NCI-H1930 (cell line): ENCODE measurements at regions not wholly inside any gene's neighbourhood (a gene's known extent, or its start where the extent isn't known, plus 50 kb on each side); places are given as distances from the start of the nearest gene placed in this dataset.

Experiments
- DNase-seq, 2 experiments: peaks; one replicate each; lab custom pipeline; 2025; lab: John Stamatoyannopoulos, UW

DNA sequence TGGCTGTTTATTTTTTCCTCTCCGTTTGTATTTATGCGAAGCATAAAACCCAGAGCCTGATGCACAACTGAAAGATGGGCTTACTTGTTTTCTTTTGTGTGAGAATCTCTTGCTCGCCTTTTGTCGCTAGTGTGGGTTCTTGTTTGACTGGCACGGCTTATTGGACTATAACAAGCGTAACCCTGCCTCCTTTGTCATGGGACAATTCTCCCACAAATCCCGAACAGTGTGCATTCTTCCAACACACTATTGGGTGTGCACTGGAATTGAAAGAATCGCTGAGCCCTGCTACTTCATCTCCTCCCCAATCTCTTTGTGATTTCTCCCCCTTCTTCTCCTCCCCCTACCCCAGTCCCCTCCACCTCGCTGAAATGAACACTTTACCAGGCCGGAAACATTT, 110.8 kb downstream of the ZIC5 start:
- DNase-seq, result no peak

DNA sequence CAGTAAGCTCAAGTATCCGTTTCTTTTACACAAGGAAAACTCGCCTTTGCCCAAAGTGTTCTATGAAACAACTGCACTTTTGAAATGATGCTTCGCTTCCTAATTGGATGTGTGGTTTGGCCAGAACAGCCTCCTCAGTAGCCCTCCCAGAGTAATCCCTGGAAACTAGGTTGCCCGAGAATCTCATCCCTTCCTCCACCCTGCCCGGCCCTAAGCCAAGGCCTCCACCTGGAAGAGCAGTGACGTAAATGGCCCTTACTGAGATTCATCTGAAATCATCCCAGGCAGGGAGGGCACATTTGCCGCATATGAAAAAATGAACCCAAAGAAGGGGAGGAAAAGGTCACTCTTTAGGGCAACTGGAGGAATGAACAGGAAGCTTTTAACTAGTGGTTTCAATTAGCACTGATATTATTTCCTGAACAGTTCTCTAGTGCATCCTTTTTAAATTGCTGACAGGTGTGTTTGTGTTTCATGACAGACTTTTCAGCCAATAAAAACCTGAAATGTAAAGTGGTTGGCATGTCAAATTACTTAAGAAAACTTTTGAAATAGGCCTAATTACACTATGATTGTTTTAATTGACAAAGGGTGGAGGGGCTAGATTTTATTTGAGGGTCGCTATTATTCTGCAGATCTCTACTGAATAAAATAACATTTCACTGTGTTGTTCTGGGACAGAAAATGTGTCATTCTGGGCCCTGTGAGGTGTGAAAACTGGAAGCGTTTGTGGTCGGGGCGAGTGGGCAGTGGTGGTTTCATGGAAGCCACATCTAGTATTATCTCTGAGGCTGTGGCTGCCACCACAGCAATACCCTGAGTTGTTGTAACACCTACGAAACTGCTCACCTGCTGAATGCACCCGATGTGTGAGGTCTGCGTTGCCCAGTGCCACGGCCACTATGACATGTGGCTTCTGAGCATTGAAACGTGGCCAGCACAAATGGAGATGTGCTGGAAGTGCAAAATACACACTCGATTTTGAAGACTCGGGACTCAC, 112.1 kb downstream of the ZIC5 start:
- DNase-seq, result no peak

DNA sequence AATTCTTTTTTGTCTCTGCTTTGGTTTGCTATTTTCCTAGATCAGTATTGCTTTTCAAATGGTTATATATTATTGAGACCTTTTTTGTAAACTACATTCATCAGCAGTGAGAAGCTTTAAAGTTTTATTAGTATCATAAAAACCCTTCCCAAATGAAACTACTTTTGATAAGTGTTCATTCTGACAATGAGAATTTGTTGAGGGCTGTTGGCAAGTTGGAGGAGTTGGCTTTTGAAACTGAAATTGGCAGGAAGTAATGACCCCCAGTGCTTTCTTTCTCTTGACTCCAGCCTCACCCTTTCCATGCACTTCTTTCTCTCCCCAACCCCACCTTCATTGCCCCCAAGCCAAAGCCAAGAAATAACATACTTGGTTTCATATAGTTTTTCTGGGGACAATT, 113.8 kb downstream of the ZIC5 start:
- no peak for DNase-seq

DNA sequence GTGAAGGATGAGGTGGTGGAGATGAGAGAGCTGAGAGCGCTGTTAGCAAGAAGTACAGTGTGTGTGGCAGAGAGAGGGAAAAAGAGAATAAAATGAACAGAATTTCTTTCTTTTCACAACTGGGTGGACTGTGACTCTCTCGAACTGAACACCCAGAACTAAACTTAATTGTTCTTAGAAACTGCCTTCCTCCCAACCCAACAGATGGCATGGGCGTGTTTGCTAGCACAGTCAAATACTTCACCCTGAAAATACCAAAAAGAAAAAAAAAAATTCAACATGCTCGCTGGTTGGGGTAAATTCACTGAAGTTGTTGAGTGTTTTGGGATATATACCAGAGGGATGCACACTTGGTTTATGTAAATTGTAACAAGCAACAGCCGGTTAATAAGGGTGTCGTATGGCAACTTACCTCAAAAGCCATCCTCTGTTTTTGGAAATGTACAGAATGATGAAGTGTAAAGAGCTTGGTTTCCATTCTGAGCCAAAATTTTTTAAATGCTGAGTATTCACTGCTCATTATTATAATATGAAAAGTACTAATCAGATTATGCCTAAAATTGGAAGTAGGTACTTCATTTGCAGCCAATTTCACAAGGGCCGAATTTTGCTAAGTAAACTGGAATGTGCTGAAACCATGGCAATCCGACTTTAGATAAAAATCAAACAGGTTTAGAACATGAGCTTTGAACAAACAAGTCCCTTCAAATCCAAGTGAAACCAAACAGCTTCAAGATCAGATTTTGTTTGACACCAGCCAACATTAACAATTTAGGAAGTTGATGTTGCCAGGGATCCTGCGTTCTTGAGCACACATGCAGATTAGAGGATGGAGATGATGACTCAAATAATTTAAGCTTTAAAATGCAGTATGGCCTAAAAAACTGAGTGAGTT, 115.8 kb downstream of the ZIC5 start:
- DNase-seq, result no peak

DNA sequence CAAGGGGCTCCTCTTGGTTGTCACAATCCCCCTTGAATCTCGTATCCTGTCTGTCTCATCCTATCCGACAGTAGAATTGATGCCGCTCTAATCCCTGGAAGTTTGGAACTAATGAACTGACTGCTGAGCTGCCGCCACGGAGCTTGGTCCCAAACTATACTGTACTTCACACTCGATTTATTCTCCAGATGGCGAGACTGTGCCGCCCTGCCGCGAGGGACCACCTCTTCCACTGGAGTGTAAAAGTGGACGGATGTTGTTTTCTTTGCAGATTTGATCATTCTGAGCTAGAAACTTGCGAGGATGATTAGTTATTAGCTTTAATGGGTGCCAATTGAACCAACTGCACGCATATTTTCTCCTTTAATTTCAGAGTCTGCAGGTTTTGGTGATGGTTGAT, 117.2 kb downstream of the ZIC5 start:
- DNase-seq, result no peak

DNA sequence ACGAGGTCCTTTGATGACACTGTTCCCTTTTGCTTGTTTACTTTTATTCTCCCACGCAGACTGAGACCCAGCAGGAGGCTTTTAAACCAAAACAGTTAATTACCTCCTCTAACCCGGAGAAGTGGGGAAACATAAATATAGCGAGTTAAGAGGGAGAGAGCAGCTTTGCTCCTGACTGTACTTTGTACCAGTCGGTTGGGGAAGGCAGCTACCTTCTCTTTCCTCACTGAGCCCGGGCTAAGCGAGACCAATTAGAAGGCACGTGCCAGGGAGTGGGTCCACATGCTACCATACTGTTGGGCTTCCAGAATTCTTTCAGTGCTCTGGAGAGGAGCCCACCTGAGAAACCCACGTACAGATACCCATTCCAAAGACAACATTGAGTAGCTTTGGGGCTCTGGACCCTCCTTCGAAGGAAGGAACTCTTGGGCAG, 124.2 kb downstream of the ZIC5 start:
- DNase-seq, result no peak

DNA sequence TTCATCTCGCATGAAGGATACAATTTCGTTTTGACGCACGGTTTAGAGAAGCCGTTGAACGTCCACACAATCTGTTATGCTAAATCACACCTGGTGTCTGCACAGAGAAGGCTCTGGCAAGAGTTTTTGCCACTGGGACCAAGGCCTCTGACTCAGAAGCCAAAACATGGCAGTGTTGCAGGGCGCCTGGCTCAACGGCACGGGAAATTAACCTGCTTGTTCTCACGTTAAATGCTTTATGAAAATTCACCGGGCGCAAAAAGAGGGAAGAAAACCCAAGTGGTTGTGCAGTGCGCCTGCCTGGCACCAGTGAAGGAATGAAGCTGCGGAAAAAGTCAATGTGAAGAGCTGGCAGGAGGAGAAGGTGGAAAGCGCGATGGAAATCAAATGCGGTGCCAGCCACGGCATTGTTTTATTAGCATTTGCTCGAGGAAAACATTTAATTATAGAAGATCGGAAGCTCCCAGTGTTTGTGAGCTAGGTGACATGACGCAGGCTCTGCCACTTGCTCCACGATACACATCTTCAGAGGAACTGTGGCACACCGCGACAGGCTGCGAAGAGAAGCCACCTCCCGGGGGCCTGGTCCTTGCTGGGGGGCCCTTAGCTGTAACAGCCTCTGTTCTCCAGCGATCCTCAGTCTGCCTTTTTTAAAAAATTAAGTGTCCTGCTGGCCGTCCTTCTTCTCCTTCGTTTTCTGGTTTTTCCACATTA, 126.2 kb downstream of the ZIC5 start:
- DNase-seq, result no peak

DNA sequence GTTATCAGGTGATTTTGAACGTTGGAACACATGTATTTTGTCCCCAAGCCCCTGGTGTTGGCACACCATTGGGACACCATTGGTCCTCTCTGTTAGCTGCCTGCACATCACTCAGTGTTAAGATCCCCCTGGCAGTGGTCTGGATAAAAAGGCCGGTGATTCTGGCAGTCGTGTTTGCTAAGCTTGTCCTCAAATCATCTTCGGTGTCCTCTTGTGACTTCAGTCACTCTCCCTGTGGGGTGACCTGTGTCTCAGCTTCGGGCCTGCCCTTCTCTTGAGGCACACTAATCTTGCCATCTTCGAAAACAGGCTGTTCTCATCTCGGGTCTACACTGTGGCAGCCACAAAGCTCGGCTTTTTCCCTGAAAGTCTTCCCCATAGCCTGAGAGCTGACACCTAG, 127.1 kb downstream of the ZIC5 start:
- no peak for DNase-seq

DNA sequence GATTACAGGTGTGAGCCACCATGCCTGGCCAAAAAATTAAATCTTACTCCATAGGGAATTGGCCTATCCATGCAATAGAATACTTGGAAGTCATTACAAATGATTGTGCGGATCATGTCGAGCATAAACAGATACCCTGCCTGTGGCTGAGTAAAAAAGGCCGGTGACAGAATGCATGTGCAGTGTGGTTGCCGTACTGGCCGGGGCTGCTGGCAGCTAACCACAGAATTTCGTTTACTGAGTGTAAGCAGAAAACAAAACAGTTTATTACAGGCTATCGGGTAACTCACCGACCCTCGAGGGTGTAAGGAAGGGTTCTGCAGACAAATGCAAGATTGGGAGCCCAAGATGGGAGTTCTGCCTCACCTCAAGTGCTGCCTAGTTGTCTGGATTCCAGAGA, 127.7 kb downstream of the ZIC5 start:
- DNase-seq, result no peak

DNA sequence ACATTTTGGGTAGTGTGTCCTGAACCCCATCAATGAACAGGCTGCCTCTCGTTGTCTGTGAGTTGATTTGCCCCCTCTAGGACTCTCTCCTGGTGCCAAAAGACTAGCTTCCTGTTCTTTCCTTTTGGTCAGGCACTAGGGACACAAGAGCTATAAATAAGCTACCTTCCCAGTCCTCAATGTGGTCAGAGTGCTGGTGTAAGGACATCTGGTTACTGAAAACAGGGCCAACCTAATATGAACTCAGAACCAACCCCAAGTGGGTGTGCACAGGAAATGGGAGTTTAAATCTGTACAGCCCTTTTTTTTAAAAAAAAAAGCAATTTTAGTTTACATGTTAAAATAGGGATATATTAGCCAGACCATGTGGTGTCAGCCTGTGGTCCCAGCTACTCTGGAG, 129.2 kb downstream of the ZIC5 start:
- DNase-seq, result no peak

DNA sequence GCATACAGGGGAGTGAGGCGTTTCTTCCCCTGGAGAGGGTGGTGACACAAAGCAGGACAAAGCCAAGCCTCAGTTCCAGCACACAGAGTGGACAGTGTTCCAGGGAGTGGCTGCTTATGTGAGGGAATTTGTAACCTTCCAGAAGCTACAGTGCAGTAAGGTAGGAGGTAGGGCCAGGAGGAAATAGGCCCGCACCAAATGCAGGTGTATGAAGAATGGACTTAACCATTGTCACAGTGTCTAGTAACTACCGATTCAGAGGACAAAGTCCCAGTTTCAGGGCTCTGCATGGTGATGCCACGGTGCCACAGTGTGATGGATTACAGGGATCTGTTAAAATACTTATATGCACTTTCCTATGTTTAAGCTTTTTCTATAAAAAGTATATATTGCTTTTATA, 135.3 kb downstream of the ZIC5 start:
- DNase-seq, result no peak

DNA sequence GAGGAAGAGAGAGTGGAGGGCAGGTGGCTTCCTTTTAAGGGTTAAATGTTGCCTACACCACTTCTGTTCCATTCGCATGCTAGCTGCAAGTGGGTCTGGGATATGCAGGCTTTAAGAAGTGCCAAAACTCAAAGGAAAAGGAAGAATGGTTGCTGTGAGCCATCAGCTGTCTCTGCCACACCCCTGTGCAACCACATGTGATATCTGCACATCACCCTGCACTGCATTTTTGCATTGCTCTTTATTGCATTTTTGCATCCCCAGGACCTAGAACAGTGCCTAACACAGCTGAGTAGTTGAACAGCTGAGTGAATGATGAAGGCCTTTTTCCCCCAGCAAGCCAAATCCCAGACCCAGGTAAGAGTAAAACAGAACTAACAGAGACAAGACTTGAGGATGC, 136.1 kb downstream of the ZIC5 start:
- DNase-seq, result no peak

DNA sequence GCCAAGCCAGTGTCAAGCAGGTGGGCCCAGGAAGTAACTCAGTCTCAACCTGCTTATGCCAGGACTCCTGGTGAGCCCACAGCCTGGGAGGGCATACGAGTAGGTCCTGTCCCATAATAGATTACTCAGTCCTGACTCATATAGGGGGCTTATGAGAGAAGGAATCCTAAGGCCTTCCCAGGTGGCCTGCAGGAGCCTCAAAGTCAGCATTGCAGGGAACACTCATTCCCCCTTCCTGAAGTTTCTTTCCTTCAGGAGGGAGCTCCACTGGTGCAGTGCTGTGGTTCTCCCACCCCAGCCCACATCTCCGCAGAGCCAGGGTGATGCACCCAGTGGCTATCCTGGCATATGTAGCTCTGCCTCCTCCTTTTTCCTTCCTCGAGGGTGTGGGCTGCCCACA, 137.3 kb downstream of the ZIC5 start:
- no peak for DNase-seq

DNA sequence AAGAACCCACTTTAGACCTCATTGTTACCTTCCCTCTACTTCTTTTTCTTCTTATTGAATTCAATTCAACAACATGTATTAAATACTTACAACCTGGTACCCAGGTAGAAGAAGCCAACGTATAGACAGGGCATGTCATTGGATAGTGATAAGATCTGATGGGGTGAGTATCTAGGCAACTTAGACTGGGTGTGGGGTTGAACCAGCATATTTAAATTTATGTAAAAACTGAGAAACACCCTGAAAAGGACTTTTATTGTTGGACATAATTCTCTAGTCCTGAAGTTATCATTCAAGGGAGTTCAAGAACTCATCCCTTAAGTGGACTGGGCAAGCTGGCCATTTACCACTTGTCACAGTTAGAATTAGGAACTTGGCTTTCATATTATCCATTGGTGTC, 139.2 kb downstream of the ZIC5 start:
- no peak for DNase-seq

DNA sequence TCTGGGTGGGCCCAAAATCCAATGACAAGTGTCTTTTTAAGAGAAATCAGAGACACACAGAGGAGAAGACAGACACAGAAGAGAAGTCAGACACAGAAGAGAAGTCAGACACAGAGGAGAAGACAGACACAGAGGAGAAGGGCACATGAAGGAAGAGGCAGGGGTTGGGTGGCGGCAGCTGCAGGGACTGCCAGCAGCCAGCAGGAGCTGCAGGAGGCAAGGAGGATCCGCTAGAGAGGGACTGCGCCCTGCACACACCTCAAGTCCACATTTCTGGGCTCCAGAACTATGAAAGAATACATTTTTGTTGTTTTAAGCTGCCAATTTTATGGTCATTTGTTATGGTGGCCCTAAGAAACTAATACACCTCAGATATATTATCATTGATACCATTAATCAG, 140.6 kb downstream of the ZIC5 start:
- no peak for DNase-seq

DNA sequence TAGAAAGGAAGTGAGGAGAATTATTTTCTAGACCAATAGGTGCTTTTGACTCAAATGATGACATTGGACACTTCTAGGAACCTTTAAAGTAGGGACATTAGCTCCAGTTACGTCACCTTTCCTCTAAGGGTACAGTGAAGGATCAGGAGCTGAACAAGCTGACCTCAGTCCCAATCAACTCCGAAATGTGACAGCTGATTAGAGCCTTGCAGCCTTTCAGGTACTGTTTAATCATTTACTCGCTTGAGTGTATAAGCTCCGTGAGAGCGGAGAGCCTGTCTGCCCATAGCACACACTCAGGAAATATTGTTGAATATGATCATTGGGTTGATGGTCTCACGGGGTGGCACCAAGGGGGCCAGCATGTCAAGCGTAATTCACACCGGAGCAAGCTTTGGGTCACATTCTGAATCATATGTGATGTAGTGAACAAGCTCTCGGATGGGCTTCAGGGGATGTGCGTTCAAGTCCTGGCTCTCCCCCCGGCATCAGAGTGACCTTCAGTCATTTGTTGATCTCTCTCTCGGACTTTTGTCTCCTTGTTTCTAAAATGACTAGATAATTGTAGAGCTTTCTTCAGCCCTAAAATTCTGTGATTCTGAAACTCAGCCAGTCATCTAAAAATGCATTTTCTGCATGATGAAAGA, 141.9 kb downstream of the ZIC5 start:
- no peak for DNase-seq

DNA sequence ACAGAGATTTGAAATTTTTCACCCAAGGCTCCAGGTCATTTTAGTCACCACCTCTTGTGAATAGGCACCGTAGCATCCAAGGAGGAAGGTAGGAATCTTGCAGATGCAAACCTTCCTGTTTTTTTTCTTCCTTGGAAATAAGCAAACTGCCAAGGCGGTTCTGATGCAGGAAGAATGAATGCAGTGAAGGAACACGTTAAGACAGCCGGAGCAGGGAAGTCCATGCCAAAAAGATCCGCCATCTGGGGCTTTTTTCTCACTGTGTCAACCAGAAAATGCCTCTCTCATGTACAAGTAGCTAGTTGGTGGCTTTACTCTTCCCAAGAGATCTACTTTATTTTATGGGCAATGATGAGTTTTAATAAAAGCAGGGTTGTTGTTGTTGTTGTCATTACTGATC, 142.4 kb downstream of the ZIC5 start:
- no peak for DNase-seq

DNA sequence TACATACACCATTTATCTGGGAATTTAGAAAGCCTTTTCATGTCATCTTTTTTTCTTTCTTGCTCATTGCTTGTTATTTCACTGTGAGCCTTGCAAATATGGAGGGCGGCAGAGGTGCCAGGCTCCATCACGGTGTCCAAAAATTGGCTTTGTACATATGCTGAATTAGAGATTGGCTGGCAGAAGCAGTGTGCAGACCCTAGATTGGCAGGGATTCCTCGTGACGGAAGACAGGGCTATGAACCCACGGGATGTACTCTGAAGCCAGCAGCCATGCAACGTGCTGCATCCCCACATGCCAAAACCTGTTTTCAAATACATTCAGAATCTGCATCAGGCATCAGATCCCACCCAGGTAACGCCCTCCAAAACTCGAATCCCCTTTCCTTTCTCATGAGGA, 142.8 kb downstream of the ZIC5 start:
- DNase-seq, result no peak

DNA sequence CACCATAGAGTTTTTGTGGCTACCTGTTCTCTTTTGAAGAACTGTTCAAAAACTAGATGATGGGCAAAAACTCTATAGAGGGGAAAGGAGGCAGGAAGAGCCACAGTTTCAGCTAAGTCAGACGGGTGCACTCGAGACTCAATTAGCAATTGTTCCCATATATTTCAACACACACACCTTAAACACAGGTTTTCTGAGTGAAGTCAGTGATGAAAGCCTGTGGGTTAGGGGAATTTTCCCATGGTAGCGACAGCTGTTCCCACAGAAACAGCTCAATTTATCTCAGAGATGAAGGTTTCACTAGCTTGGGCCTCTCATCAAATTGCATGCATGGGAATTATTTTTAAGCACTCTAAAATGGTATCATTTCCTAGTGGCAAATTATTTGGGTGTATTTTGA, 143.4 kb downstream of the ZIC5 start:
- no peak for DNase-seq

DNA sequence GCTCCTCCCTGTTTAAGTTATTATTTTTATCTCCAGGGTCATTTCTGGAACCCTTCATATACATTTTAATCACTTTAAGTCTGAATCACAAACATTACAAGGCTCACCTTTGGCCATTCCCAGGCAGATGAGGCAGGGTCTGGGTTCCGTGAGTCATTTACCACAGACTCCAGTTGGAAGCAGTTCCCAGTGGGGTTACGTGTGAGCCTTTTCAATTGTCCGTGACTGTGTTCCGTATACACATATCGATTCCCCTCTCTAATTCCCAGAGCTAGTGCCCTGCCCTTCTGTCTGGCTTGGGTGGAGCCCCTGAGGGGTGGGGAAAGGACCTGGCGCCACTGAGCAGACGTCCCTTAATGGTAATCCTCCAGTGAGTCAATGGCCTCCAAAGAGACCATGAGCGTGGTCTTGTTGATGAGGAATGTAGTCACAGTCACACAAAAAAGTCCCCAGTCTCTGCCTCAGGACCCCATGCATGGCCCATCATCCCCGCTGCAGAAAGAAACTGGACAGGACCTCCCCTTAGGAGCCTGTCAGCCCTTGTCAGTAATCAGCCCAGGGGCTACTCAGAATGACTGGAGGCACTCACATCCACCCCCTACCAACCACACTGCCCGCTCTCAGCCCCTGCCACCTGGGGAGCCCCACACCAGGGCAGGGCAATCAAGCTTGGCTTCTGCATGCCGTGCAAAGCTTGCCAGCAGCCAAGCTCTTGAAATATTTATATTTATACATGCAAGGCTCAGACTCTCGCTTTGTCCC, 144.4 kb downstream of the ZIC5 start:
- no peak for DNase-seq

DNA sequence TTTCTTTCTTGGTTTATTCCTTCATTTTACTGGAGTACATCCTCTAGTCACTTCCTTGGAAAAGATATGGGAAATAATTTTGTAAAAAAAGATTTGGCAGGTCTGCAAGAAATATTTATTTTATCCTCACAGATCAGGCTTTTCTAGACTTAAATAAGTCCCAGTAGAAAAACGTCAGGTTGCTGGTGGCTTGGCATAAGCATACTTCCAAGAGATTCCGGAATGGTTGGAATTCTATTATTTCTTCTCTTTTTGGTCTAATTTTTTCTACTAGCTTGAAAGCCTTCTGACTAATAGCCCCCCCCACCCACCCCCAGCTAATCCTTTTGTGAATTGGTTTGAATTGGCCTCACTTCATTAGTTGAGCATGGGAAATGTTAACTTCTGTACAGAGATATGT, 147.6 kb downstream of the ZIC5 start:
- no peak for DNase-seq
